RWPE1 (cell line): ENCODE measurements at regions not wholly inside any gene's neighbourhood (a gene's known extent, or its start where the extent isn't known, plus 50 kb on each side); places are given as distances from the start of the nearest gene placed in this dataset.

ENCODE experiments used
- CTCF ChIA-PET: fragments of 350-600 bp; sonication (Branson Sonifier 250); formaldehyde crosslinking; extraction: SDS; loops from one replicate; lab custom pipeline; 2021; lab: Yijun Ruan, JAX
- POLR2A ChIA-PET: fragments of 400-600 bp; formaldehyde crosslinking; extraction: SDS; loops from one replicate; lab custom pipeline; 2020; ENCODE audit warnings: antibody characterized with exemption; ENCODE audit not compliant: low non-redundant PET; lab: Yijun Ruan, JAX
- DNase-seq: peaks from one replicate; pipeline ENCODE4 v3.0.0; 2012; ENCODE audit warnings: low spot score
- H3K27ac ChIP-seq: fragments of 450-650 bp; 2 replicates; pipeline ENCODE4 v1.5.1; 2017
- CTCF ChIP-seq: fragments of 450-650 bp; conservative IDR thresholded peaks from 2 replicates; pipeline ENCODE4 v1.5.1; 2017; ENCODE audit warnings: low read depth, mild to moderate bottlenecking

- POLR2A ChIA-PET, result no interaction called here
- CTCF ChIA-PET, result interaction anchor here (0.6 kb wide), 1 partner anchor 11 kb away, joined by 3 read pairs; no protein-coding TSS in a partner anchor
- no peak overlapping the region for H3K27ac ChIP-seq
- DNase-seq, result no peak
- TF ChIP-seq CTCF, result no peak
Measured at GRCh38 chr1:90809093-90809492, 92.0 kb upstream of the BARHL2 start.

- no peak overlapping the region for H3K27ac ChIP-seq
- no peak for DNase-seq
- ChIA-PET POLR2A (no interaction called here), CTCF (no interaction called here)
- TF ChIP-seq CTCF, result no peak
Measured at GRCh38 chr1:90807329-90807728, 90.2 kb upstream of the BARHL2 start.

GRCh38 chr1:90802622-90803021 is 85.5 kb upstream of the BARHL2 start:
- no peak for TF ChIP-seq CTCF
- no peak for DNase-seq
- CTCF ChIA-PET, result interaction anchor here (0.6 kb wide), 1 partner anchor 159 kb away, joined by 4 read pairs; no protein-coding TSS in a partner anchor
- no peak overlapping the region for H3K27ac ChIP-seq
- POLR2A ChIA-PET, result no interaction called here

GRCh38 chr1:90800012-90800717 is 83.1 kb upstream of the BARHL2 start:
- POLR2A ChIA-PET, result no interaction called here
- DNase-seq, result no peak
- no peak overlapping the region for H3K27ac ChIP-seq
- CTCF ChIA-PET, result no interaction called here
- no peak for TF ChIP-seq CTCF

GRCh38 chr1:90799326-90799725 is 82.2 kb upstream of the BARHL2 start:
- POLR2A ChIA-PET, result no interaction called here
- CTCF ChIA-PET, result no interaction called here
- no peak overlapping the region for H3K27ac ChIP-seq
- no peak for DNase-seq
- no peak for TF ChIP-seq CTCF

GRCh38 chr1:90798883-90799282 is 81.8 kb upstream of the BARHL2 start:
- POLR2A ChIA-PET, result no interaction called here
- no peak for TF ChIP-seq CTCF
- no peak overlapping the region for H3K27ac ChIP-seq
- no peak for DNase-seq
- CTCF ChIA-PET, result no interaction called here
